GM23248 (cell line): ENCODE measurements at regions not wholly inside any gene's neighbourhood (a gene's known extent, or its start where the extent isn't known, plus 50 kb on each side); places are given as distances from the start of the nearest gene placed in this dataset.
"Not testable (repeated sequence)": the region's sequence is repeated elsewhere in the genome, so short reads cannot be mapped to it uniquely, and the experiment has no call there.

Experiments
- EZH2 ChIP-seq: fragments of 200-600 bp; sonication (generic); IDR thresholded peaks from 2 replicates; pipeline ENCODE4 v1.6.1; 2018; ENCODE audit warnings: antibody characterized with exemption, mild to moderate bottlenecking; ENCODE audit not compliant: insufficient read depth, poor library complexity, severe bottlenecking
- EZH2phosphoT487 ChIP-seq: fragments of 200-600 bp; sonication (generic); IDR thresholded peaks from 2 replicates; pipeline ENCODE4 v1.6.1; 2018; ENCODE audit warnings: antibody characterized with exemption, moderate library complexity, mild to moderate bottlenecking, low read depth; ENCODE audit not compliant: insufficient read depth

DNA sequence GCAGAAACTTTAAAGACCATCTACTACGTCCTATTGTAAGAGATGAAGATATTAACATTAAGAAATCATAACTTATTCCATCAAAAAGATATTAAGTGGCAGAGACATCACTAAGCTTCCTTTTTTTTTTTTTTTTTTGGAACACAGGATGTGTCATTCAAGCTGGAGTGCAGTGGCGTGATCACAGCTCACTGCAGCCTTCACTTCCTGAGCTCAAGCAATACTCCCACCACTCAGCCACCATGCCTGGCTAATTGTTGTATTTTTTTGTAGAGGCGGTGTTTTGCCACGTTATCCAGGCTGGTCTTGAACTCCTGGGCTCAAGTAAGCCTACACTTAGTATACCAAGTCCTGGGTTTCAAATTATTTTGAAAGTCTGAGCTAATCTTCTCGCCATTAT lies 169.7 kb upstream of the KCTD7 start:
- TF ChIP-seq EZH2, EZH2phosphoT487: not testable (repeated sequence)
